ENCODE measurements at regions not wholly inside any gene's neighbourhood (a gene's known extent, or its start where the extent isn't known, plus 50 kb on each side); places are given as distances from the start of the nearest gene placed in this dataset.

DNA sequence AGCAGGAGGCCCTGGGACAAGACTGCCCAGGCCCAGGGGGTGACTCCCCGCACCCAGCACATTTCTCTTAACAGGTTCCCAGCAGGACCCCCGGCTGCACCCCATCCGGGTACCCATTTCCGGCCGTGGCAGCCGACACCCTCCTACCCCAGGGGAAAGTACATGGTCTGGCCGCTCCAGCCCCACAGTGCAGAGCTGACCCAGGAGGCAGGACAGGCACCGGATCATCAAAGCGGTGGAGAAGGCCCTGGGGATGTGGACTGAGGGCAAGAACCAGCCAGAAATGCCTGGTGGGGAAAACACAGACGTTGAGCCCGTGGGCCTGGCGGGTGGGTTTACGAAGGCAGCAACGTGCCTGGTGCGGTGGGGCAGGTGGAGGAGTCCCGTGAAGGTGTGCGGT lies 79.5 kb upstream of the GPC1 start:
- TF ChIP-seq, protein P1, sequence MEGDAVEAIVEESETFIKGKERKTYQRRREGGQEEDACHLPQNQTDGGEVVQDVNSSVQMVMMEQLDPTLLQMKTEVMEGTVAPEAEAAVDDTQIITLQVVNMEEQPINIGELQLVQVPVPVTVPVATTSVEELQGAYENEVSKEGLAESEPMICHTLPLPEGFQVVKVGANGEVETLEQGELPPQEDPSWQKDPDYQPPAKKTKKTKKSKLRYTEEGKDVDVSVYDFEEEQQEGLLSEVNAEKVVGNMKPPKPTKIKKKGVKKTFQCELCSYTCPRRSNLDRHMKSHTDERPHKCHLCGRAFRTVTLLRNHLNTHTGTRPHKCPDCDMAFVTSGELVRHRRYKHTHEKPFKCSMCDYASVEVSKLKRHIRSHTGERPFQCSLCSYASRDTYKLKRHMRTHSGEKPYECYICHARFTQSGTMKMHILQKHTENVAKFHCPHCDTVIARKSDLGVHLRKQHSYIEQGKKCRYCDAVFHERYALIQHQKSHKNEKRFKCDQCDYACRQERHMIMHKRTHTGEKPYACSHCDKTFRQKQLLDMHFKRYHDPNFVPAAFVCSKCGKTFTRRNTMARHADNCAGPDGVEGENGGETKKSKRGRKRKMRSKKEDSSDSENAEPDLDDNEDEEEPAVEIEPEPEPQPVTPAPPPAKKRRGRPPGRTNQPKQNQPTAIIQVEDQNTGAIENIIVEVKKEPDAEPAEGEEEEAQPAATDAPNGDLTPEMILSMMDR (IDR thresholded peaks at IDR 0.05), result no peak
- no peak for ATAC-seq (ENCODE audit: low FRiP score)
- no peak for DNase-seq (ENCODE audit: low spot score)

DNA sequence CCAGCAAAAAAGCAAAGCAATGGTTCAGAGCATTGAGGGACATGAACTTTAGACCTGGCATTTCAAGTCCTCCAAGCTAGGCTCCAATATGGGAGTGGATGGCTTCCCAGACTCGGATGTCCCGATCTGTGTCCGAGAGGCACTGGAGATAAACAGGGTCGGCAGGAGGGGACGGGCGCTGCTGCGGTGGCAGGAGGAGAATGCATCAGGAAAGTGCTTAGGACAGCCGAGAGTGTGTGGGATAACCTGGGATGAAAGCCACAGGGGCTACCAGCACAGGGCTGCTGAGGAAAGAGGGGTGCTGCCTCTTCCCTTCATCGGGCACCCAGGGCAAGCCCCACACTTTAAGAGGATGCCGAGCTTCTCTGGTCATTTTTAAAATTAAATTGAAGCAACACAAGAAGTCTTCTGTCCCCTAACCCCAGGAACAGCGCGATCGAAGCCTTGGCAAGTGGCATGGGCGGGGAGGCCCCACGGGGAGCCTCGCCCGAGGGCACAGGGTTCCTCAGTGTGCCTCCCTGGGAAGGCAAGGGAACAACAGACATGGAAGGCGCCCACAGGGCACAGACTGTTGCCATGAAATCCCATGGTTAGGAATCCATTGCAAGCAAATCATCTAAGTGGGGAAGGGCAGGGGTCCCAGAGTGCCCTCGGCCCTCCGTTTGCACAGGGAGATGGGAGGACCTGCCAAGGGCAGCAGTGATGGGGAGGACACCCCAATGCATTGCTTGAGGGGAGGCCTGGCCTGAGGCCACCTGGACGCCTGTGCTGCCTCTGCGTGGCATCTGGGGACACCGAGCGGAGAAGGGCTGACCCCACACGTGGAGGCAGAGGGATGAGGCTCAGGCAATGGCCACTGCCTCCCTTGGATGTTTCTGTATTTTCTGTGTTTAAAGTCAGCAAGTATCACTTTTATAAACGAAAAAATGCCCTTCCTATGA lies 78.5 kb upstream of the GPC1 start:
- TF ChIP-seq, protein P1 (IDR thresholded peaks at IDR 0.05), result no peak

DNA sequence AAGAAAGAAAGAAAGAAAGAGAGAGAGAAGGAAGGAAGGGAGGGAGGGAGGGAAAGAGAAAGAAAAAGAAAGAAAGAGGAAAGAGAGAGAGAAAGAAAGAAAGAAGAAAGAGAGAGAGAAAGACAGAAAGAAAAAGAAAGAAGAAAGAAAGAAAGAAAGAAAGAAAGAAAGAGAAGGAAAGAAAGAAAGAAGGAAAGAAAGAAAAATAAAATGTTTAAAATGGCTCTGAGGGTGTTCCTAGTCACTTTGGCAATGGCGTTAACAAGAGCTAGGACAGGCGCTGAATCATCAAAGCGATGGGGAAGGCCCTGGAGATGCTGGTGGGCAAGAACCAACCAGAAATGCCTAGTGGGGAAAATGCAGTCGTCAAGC lies 77.8 kb upstream of the GPC1 start:
- DNase-seq (ENCODE audit: low spot score) (no peak), ATAC-seq (ENCODE audit: low FRiP score) (no peak)
- TF ChIP-seq, protein P1 (IDR thresholded peaks at IDR 0.05), result no peak

More for the DNA sequence above, 78.5 kb upstream of the GPC1 start:
- no peak for DNase-seq (ENCODE audit: low spot score)
- ATAC-seq (ENCODE audit: low FRiP score), result no peak

DNA sequence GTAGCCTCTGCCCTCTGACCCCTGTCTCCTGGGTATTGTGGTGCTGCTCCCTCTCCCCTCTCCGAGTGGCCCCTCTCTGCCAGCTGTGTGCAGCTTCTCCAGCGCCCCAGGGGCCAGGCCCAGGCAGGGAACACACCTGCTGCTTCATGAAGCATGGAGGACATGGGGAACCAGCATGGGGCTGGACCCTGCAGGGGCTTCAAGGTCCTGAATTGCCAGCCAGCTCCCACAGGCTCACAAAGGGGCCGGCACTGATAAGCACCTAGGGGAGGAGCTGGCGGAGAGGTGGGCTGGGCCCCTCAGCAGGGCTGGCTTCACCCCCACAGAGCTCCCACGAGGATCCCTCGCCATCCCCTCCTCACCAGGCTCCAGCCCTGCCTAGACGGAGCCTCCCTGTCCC lies 77.4 kb upstream of the GPC1 start:
- ATAC-seq (ENCODE audit: low FRiP score) (no peak), DNase-seq (ENCODE audit: low spot score) (no peak)
- TF ChIP-seq, protein P1 (IDR thresholded peaks at IDR 0.05), result no peak

DNA sequence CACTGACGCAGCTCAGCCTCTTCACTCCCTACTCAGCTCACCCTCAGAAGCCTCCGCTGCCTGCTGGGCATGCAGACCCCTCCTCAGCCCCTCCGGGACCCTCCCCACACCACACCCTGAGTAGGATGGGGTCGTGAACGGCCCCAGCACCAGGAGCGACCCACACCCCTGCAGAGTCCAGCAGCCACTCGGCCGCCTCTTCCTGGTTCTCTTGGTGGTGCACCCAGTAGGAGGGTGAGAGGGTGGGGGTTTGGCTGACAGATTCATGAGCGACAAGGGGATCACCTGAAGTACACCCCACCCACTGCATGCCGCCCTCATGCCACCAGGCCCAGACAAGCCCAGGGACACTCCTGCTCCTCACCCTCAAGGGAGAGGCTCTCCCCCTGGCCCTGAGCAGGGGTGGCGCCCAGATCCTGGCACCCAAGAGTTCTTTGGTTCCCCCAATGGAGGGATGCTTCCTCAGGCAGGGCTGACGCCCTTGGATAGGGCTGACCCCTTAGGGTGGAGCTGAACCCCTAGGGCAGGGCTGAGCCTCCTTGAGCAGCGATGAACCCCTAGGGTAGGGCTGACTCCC lies 76.6 kb upstream of the GPC1 start:
- DNase-seq (ENCODE audit: low spot score) (no peak), ATAC-seq (ENCODE audit: low FRiP score) (no peak)
- TF ChIP-seq, protein P1 (IDR thresholded peaks at IDR 0.05), result no peak

DNA sequence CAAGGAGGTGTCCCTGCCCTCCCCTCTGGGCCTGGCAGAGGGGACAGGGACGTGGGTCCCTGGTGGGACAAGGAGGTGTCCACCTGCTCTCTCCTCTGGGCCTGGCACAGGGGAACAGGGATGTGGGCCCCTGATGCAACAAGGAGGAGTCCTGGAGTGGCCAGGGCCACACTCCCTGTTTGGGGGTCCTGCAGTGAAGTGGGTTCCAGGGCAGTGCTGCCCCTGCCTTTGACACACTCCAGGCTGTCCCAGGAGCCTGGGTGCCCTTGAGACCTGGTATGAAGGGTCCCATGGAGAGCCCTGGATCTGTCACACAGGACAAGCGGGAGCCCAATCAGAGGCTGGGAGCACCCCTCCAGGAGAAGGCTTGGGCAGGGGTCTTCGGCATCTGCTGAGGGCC lies 75.8 kb upstream of the GPC1 start:
- no peak for ATAC-seq (ENCODE audit: low FRiP score)
- TF ChIP-seq, protein P1 (IDR thresholded peaks at IDR 0.05), result no peak
- DNase-seq (ENCODE audit: low spot score), result no peak

Data from omental fat pad (tissue), 3 donors.